ENCODE measurements at regions not wholly inside any gene's neighbourhood (a gene's known extent, or its start where the extent isn't known, plus 50 kb on each side); places are given as distances from the start of the nearest gene placed in this dataset.

DNA sequence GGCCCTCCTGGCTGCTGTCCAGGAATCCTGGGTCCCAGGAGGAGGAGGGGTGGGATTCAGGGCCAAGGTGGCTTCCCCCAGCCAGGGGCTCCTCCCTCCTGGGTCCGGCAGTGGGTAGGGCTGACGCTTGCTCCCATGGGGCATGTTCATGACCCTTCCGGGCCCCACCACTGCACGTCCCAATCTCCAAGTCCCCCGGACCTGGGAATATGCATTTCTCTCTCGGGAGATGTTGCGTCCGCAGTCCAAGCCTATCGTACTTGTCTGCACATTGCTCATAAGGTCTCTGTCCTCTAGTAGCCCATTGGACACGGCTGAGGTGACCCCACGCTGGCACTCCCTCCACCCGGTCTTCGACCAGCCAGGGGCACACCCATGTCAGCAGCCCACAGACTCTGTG, 192.3 kb downstream of the TEX29 start:
- TF ChIP-seq, protein P1, sequence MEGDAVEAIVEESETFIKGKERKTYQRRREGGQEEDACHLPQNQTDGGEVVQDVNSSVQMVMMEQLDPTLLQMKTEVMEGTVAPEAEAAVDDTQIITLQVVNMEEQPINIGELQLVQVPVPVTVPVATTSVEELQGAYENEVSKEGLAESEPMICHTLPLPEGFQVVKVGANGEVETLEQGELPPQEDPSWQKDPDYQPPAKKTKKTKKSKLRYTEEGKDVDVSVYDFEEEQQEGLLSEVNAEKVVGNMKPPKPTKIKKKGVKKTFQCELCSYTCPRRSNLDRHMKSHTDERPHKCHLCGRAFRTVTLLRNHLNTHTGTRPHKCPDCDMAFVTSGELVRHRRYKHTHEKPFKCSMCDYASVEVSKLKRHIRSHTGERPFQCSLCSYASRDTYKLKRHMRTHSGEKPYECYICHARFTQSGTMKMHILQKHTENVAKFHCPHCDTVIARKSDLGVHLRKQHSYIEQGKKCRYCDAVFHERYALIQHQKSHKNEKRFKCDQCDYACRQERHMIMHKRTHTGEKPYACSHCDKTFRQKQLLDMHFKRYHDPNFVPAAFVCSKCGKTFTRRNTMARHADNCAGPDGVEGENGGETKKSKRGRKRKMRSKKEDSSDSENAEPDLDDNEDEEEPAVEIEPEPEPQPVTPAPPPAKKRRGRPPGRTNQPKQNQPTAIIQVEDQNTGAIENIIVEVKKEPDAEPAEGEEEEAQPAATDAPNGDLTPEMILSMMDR (conservative IDR thresholded peaks at IDR 0.05; ENCODE audit: low read depth in 2 of 2), result no peak
- TF ChIP-seq POLR2AphosphoS5 (IDR thresholded peaks at IDR 0.05; ENCODE audit: low read depth) (no peak), EZH2 (IDR thresholded peaks at IDR 0.05; ENCODE audit: low read depth, unreplicated experiment) (no peak), EZH2phosphoT487 (IDR thresholded peaks at IDR 0.05; ENCODE audit: unreplicated experiment) (no peak)

Measured in GM23338 (cell line).